Bronchial epithelial cell (primary cell): ENCODE measurements at regions not wholly inside any gene's neighbourhood (a gene's known extent, or its start where the extent isn't known, plus 50 kb on each side); places are given as distances from the start of the nearest gene placed in this dataset.

Experiments
- DNase-seq: peaks from one replicate; pipeline ENCODE4 v3.0.0-alpha.2; 2010; ENCODE audit warnings: low read depth
- FAIRE-seq: peaks from 2 replicates; lab custom pipeline; 2011; peaks lifted over from hg19 to GRCh38; lab: Jason Lieb, UNC
- H3K27me3 ChIP-seq: 2 replicates; pipeline ENCODE4 v1.5.1; 2011; ENCODE audit warnings: low read length; ENCODE audit not compliant: control insufficient read depth, insufficient read depth
- H3K36me3 ChIP-seq: 2 replicates; pipeline ENCODE4 v1.5.1; 2011; ENCODE audit warnings: low read length; ENCODE audit not compliant: control insufficient read depth, insufficient read depth
- H3K4me3 ChIP-seq: 2 replicates; pipeline ENCODE4 v1.5.1; 2011; ENCODE audit warnings: mild to moderate bottlenecking, low read depth, low read length, control low read depth
- CTCF ChIP-seq: IDR thresholded peaks from 2 replicates; pipeline ENCODE4 v1.5.1; 2011; ENCODE audit warnings: mild to moderate bottlenecking, moderate library complexity, low read length, control low read depth, inconsistent platforms; ENCODE audit not compliant: insufficient read depth, severe bottlenecking

DNA sequence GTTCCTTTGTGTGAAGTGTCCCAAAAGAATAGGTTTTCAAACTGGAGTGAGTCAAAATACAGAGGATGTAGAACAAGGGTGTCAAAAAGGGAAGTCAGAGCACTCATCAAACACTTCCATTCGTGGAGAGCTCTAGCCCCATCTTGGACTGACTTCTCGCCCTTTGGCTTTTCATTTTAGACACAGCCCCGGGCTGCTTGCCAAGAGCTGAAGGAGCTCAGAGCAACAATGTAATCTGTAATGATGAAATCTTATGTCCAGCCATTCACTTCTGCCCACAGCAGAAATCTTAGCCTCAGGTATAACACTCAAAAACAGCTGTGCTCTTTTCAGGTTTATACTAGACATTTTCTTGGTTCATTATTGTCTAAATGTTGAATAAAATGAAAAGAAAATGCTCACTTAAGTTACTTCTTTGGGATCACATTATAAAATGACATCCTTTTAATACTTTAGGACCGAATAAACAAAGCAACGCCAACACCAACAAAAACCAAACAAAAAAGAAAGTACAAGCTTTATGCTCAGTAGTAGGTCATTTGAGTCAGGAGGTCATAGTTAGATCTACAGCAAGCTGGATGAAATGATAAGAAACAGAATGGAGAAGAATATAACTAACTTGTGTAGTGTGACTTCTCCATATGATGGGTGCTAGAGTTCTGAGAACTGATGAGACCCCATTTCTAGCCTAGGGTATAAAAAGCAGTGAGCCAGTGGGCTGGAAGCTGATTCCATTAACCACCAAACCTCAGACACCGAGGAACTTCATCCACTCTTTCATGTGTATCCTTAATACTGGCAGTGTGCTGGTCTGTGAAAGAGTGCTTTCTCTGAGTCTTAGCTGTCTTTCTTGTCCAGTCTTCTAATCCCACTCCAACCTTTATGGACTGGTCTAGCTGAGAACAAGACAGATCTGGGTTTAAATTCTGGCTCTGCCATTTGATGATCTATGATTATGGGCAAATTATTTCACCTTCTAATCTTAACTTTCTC lies 131.8 kb upstream of the SLC7A14 start:
- TF ChIP-seq CTCF, result no peak
- no peak for DNase-seq

DNA sequence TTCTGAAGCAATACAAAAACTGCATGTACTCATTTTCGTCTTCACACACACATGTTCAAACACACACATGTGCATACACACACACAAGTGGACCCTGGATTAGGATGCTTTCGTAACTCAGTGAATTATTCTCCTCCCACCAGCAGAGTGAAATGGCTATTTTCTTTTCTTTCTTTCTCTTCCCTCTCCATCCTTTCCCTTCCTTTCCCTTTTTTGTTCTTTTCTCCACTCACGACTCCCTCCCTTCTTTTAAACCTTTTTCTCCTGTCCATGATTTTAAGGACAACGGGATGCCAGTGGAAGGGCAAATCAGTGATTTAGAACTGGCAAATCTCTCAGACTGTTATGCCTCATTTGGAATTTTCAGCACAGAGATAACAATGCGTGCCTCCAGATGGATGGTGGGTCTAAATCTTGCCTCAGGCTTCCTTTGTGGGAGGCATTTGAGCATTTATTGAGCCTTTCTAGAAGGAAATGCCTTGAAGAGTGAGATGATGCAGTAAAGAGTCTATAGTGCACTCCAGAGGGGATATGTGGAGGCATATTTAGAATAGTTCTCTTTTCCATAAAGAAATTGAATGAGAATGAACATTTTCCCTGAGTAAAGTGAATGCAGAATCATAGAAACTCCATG lies 130.4 kb upstream of the SLC7A14 start:
- FAIRE-seq, result no peak
- H3K4me3 ChIP-seq, result no peak overlapping the region
- no peaks in the 10 kb centered on the region for H3K36me3 ChIP-seq
- no peak for TF ChIP-seq CTCF
- no peak for DNase-seq
- H3K27me3 ChIP-seq, result no peaks in the 10 kb centered on the region

More for the DNA sequence above, 131.8 kb upstream of the SLC7A14 start:
- FAIRE-seq, result no peak
- no peak overlapping the region for H3K4me3 ChIP-seq
- no peaks in the 10 kb centered on the region for H3K36me3 ChIP-seq
- H3K27me3 ChIP-seq, result no peaks in the 10 kb centered on the region

GRCh38 chr3:170714562-170715535 lies 129.0 kb upstream of the SLC7A14 start:
- FAIRE-seq, result no peak
- DNase-seq, result peak; percentile 77
- H3K4me3 ChIP-seq, result no peak overlapping the region

DNA sequence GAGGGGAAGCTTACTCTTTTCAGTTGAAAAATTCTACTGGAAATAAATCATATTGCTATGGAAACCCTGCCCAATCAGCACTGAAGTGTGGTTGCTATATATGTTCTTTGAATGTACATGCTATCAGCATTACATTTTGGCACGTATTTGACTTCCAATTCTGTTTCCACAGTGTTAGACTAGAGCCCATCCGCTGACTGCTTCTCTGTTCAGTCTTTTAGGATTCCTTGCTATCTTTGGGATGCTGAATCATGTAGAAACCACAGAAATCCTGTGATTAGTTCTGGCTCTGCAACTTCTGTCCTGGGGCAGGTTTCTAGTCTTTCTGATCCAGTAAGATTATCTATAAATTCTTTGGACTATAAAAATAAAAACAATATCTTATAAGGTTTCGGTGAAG lies 128.2 kb upstream of the SLC7A14 start:
- no peak for FAIRE-seq
- peak; percentile 68 for DNase-seq
- no peaks in the 10 kb centered on the region for H3K36me3 ChIP-seq
- H3K4me3 ChIP-seq, result no peak overlapping the region
- no peaks in the 10 kb centered on the region for H3K27me3 ChIP-seq
- no peak for TF ChIP-seq CTCF

More at GRCh38 chr3:170714562-170715535, 129.0 kb upstream of the SLC7A14 start:
- Histone ChIP-seq H3K27me3 (no peaks in the 10 kb centered on the region), H3K36me3 (no peaks in the 10 kb centered on the region)
- TF ChIP-seq CTCF, result no peak

- Histone ChIP-seq H3K27me3 (no peaks in the 10 kb centered on the region), H3K36me3 (no peaks in the 10 kb centered on the region), H3K4me3 (no peak overlapping the region)
- no peak for TF ChIP-seq CTCF
- FAIRE-seq (no peak), DNase-seq (no peak)
These were observed 127.8 kb upstream of the SLC7A14 start for GRCh38 chr3:170713653-170714052.
